ENCODE measurements at regions not wholly inside any gene's neighbourhood (a gene's known extent, or its start where the extent isn't known, plus 50 kb on each side); places are given as distances from the start of the nearest gene placed in this dataset.

GRCh38 chr13:53605326-53605725 lies 576.7 kb downstream of the OLFM4 start:
- TF ChIP-seq, protein P1, sequence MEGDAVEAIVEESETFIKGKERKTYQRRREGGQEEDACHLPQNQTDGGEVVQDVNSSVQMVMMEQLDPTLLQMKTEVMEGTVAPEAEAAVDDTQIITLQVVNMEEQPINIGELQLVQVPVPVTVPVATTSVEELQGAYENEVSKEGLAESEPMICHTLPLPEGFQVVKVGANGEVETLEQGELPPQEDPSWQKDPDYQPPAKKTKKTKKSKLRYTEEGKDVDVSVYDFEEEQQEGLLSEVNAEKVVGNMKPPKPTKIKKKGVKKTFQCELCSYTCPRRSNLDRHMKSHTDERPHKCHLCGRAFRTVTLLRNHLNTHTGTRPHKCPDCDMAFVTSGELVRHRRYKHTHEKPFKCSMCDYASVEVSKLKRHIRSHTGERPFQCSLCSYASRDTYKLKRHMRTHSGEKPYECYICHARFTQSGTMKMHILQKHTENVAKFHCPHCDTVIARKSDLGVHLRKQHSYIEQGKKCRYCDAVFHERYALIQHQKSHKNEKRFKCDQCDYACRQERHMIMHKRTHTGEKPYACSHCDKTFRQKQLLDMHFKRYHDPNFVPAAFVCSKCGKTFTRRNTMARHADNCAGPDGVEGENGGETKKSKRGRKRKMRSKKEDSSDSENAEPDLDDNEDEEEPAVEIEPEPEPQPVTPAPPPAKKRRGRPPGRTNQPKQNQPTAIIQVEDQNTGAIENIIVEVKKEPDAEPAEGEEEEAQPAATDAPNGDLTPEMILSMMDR (IDR thresholded peaks at IDR 0.05), result no peak
- TF ChIP-seq EP300 (IDR thresholded peaks at IDR 0.05), result no peak

Data from tibial nerve (tissue), 4 donors.